HepG2 (cell line): ENCODE measurements at regions not wholly inside any gene's neighbourhood (a gene's known extent, or its start where the extent isn't known, plus 50 kb on each side); places are given as distances from the start of the nearest gene placed in this dataset.

ENCODE experiments used
- ATAC-seq: fragments of 200-7000 bp; cut with Tn5 transposase; 3 replicates; pipeline ENCODE4 v1.9.1; 2020; ENCODE audit warnings: mild to moderate bottlenecking, moderate library complexity
- BruUV-seq: library from RNA; stranded (reverse); fragments of 400-500 nt; replicated peaks from 2 replicates; lab custom pipeline; 2021; lab: Mats Ljungman, UMichigan
- CTCF ChIA-PET: fragments of 300-600 bp; formaldehyde crosslinking; extraction: SDS; loops from one replicate; lab custom pipeline; 2021; ENCODE audit warnings: low total read pairs, inconsistent platforms, low intra/inter-chr PET ratio; lab: Yijun Ruan, JAX
- POLR2A ChIA-PET: fragments of 350-600 bp; sonication (Branson Sonifier 250); formaldehyde crosslinking; loops from one replicate; lab custom pipeline; 2020; ENCODE audit warnings: antibody characterized with exemption, inconsistent platforms; lab: Yijun Ruan, JAX
- DNase-seq: peaks from one replicate; pipeline ENCODE4 v3.0.0-alpha.2; 2015; ENCODE audit warnings: low spot score
- FAIRE-seq: peaks from 3 replicates; lab custom pipeline; 2011; peaks lifted over from hg19 to GRCh38; lab: Jason Lieb, UNC
- H2AFZ ChIP-seq: one replicate; pipeline ENCODE4 v1.6.1; 2011; ENCODE audit warnings: low read length, inconsistent platforms
- H3K27ac ChIP-seq: fragments of 300-600 bp; 3 replicates; pipeline ENCODE4 v1.8.0; 2011; ENCODE audit warnings: mixed run types, mild to moderate bottlenecking, mixed read lengths, low read length, inconsistent platforms; ENCODE audit not compliant: insufficient read depth; ENCODE audit errors: extremely low read length
- H3K27me3 ChIP-seq, 2 experiments: fragments of 200-600 bp in 1 of 2; 2 replicates in 1 of 2; 3 replicates in 1 of 2; pipeline versions ENCODE4 v1.6.0 to v1.8.0; 2011; ENCODE audit warnings: low read length in 2 of 2, mild to moderate bottlenecking in 2 of 2, moderate library complexity in 2 of 2, inconsistent platforms in 1 of 2; ENCODE audit not compliant: insufficient read depth in 2 of 2, control insufficient read depth in 1 of 2
- H3K36me3 ChIP-seq, 2 experiments: fragments of 200-600 bp in 1 of 2; replicated peaks in 1 of 2; 2 replicates in 1 of 2; 3 replicates in 1 of 2; pipeline versions ENCODE4 v1.5.1 to v1.8.0; 2011; ENCODE audit warnings: low read length in 2 of 2, inconsistent platforms in 1 of 2; ENCODE audit not compliant: insufficient read depth in 2 of 2, control insufficient read depth in 1 of 2
- H3K4me1 ChIP-seq: 2 replicates; pipeline ENCODE4 v1.5.1; 2012; ENCODE audit warnings: low read length, inconsistent platforms; ENCODE audit not compliant: insufficient read depth
- H3K4me2 ChIP-seq: 2 replicates; pipeline ENCODE4 v1.6.0; 2011; ENCODE audit warnings: low read depth, low read length, inconsistent platforms
- H3K4me3 ChIP-seq, 3 experiments: fragments of 200-600 bp in 1 of 3; sonication (generic), shearing (Covaris generic) in 1 of 3; replicated peaks in 1 of 3; 2 replicates each; pipeline ENCODE4 v1.5.1; 2011 to 2016; ENCODE audit warnings: low read length in 3 of 3, inconsistent platforms in 2 of 3, low read depth in 2 of 3, mild to moderate bottlenecking in 2 of 3, control low read depth in 1 of 3, mixed read lengths in 1 of 3; ENCODE audit not compliant: insufficient read depth in 1 of 3
- H3K79me2 ChIP-seq: one replicate; pipeline ENCODE4 v1.6.1; 2011; ENCODE audit warnings: low read length, inconsistent platforms; ENCODE audit not compliant: insufficient read depth
- H3K9ac ChIP-seq: 2 replicates; pipeline ENCODE4 v1.6.0; 2011; ENCODE audit warnings: mild to moderate bottlenecking, low read depth, low read length, inconsistent platforms; ENCODE audit not compliant: insufficient read depth
- H3K9me3 ChIP-seq: 2 replicates; pipeline ENCODE4 v1.5.1; 2012; ENCODE audit warnings: mild to moderate bottlenecking, low read length
- H4K20me1 ChIP-seq: 2 replicates; pipeline ENCODE4 v1.6.0; 2011; ENCODE audit warnings: inconsistent platforms, mild to moderate bottlenecking, low read length, moderate library complexity; ENCODE audit not compliant: insufficient read depth
- MTA1 ChIP-seq: sonication (generic); formaldehyde crosslinking; IDR thresholded peaks from 2 replicates; pipeline ENCODE4 v1.4.0; 2020; ENCODE audit warnings: missing genetic modification reagents, mild to moderate bottlenecking, borderline replicate concordance
- NR2F1 ChIP-seq, 2 experiments: fragments of 450-650 bp in 1 of 2; formaldehyde crosslinking in 1 of 2; IDR thresholded peaks; 2 replicates each; pipeline versions ENCODE4 v1.5.0 to v1.6.1; 2016 to 2020; ENCODE audit warnings: mild to moderate bottlenecking in 1 of 2, missing compliant biosample characterization in 1 of 2, missing genetic modification reagents in 1 of 2, moderate library complexity in 1 of 2
- ZNF10 ChIP-seq: sonication (generic); formaldehyde crosslinking; IDR thresholded peaks from 2 replicates; pipeline ENCODE4 v1.4.0; 2020; ENCODE audit warnings: mild to moderate bottlenecking, low read depth, missing genetic modification reagents, borderline replicate concordance
- ZNF407 ChIP-seq: sonication (generic); formaldehyde crosslinking; IDR thresholded peaks from one replicate; pipeline ENCODE4 v1.5.1; 2020; ENCODE audit warnings: mild to moderate bottlenecking, missing genetic modification reagents; ENCODE audit errors: not compliant biosample characterization
- ZNF639 ChIP-seq: conservative IDR thresholded peaks from 2 replicates; pipeline ENCODE4 v1.6.1; 2018; ENCODE audit warnings: missing genetic modification reagents
- ZNF724P ChIP-seq: sonication (generic); formaldehyde crosslinking; IDR thresholded peaks from 2 replicates; pipeline ENCODE4 v1.8.0; 2022; ENCODE audit warnings: missing genetic modification reagents, borderline replicate concordance
- ZNF839 ChIP-seq: sonication (generic); formaldehyde crosslinking; IDR thresholded peaks from 2 replicates; pipeline ENCODE4 v1.4.0; 2020; ENCODE audit warnings: missing genetic modification reagents, mild to moderate bottlenecking, borderline replicate concordance
- WGBS: methylation state at CpG from one replicate; pipeline ENCODE4 v1.1.6; 2017; ENCODE audit warnings: low lambda C conversion rate; 5-methylcytosine and 5-hydroxymethylcytosine counted together
- in situ Hi-C: cut with HindIII; loops from 2 replicates; pipeline ENCODE4 v1.10.0; 2017; ENCODE audit warnings: low pct_unique_long_range_greater_than_20kb; ENCODE audit not compliant: extremely low pct_ligation_motif_present
- intact Hi-C: fragments of 100-400 bp; cut with micrococcal nuclease; formaldehyde crosslinking; loops from one replicate; pipeline ENCODE4 v1.10.0; 2022; ENCODE audit not compliant: unreplicated experiment
- TF ChIP-seq, protein P1 (sequence below): sonication (generic); formaldehyde crosslinking; IDR thresholded peaks from 2 replicates; pipeline ENCODE4 v1.8.0; 2022; ENCODE audit warnings: mild to moderate bottlenecking, missing genetic modification reagents, borderline replicate concordance
- TF ChIP-seq, protein P2 (sequence below): sonication (generic); formaldehyde crosslinking; IDR thresholded peaks from 2 replicates; pipeline ENCODE4 v1.4.0; 2020; ENCODE audit warnings: missing genetic modification reagents
- TF ChIP-seq, protein P3 (sequence below): sonication (generic); formaldehyde crosslinking; IDR thresholded peaks from 2 replicates; pipeline ENCODE4 v1.5.0; 2020; ENCODE audit warnings: missing genetic modification reagents

DNA sequence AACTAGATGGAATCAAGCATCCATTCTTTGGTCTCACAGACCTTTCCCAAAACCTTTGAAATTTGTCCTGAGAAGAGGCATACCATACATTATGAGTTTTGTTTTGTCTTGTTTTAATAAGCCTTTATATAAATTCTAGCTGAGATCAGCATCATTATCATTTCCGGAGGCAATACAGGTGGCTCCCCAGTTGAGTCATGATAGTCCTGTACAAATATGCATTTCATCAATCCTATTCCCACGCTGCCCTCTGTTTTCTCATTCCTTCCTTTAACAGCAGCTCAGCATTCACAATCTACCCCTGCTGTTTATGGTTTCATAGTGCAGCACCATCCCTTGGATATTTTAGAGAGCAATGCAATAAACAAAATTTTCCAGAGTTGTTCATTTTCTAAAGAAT is 216.7 kb downstream of the TXNL1 start:
- no TSS peak for BruUV-seq
- POLR2A ChIA-PET, result no interaction called here

More for the DNA sequence above, 216.7 kb downstream of the TXNL1 start:
- intact Hi-C loops, result no loop called here
- Histone ChIP-seq H3K9me3 (peaks cover 10% of the 10 kb centered on the region; the same call in 1 of the 2 replicates), H3K27me3 (no peaks in the 10 kb centered on the region), H2AFZ (no peak overlapping the region), H3K4me3 (no peak overlapping the region), H3K36me3 (no peaks in the 10 kb centered on the region), H4K20me1 (no peaks in the 10 kb centered on the region), H3K4me1 (no peaks in the 10 kb centered on the region), H3K27ac (no peak overlapping the region), H3K4me2 (no peak overlapping the region), H3K79me2 (no peaks in the 10 kb centered on the region), H3K9ac (no peak overlapping the region)
- DNase-seq (no peak), FAIRE-seq (no peak), ATAC-seq (no peak)
- WGBS, result 25% methylated on average over 2 of the region's 2 CpGs
- in situ Hi-C loops, result no loop called here
- CTCF ChIA-PET, result no interaction called here
- TF ChIP-seq, protein P1, sequence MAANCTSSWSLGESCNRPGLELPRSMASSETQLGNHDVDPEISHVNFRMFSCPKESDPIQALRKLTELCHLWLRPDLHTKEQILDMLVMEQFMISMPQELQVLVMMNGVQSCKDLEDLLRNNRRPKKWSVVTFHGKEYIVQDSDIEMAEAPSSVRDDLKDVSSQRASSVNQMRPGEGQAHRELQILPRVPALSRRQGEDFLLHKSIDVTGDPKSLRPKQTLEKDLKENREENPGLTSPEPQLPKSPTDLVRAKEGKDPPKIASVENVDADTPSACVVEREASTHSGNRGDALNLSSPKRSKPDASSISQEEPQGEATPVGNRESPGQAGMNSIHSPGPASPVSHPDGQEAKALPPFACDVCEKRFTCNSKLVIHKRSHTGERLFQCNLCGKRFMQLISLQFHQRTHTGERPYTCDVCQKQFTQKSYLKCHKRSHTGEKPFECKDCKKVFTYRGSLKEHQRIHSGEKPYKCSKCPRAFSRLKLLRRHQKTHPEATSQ (CRISPR knock-in tag), result no peak
- TF ChIP-seq ZNF10 (CRISPR knock-in tag) (no peak), MTA1 (CRISPR knock-in tag) (no peak), ZNF839 (no peak), ZNF724P (CRISPR knock-in tag) (no peak), NR2F1 (CRISPR knock-in tag; IDR thresholded peaks at IDR 0.05) (no peak), ZNF639 (CRISPR knock-in tag) (no peak), ZNF407 (CRISPR knock-in tag) (no peak)
- TF ChIP-seq, protein P2, sequence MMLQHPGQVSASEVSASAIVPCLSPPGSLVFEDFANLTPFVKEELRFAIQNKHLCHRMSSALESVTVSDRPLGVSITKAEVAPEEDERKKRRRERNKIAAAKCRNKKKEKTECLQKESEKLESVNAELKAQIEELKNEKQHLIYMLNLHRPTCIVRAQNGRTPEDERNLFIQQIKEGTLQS (CRISPR knock-in tag), result no peak
- TF ChIP-seq, protein P3, sequence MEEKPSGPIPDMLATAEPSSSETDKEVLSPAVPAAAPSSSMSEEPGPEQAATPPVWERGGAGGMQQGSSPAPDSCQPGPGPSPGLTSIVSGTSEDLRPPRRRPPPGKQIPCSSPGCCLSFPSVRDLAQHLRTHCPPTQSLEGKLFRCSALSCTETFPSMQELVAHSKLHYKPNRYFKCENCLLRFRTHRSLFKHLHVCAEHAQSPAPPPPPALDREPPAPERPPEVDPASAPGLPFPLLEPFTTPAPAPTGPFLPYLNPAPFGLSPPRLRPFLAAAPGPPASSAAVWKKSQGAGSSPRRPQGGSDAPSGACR, result no peak
